ENCODE measurements at regions not wholly inside any gene's neighbourhood (a gene's known extent, or its start where the extent isn't known, plus 50 kb on each side); places are given as distances from the start of the nearest gene placed in this dataset.

DNA sequence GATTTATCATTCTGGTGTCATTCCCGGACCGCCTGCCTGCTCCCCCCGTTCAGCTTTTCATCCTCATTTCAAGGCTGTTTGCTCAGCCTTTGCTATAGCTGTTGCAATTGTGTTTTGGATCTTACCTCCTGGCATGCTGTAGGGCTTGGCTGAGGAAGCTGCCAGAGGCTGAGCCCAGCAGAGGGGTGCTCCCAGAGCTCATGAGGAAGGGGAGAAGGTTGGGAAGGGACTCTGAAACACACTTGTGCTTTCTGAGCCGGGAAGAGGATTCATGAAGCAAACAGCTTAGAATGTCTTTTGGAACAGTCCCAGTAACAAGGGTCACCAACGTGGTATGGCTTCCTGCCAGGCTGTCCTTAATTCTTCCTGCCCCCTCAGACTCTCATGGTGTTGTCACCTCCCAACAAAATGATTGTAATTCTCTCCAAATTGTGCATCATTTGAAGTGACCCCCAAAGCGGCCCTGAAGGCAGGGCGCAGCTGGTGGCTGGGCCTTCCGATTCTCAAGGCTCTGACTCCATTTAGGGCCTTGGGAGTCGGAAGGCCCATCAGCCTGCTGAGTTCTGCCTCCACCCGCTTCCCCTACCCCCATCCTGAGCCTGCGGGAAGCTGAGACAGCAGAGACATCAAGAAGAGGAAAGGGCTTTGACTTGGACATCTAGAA, 111.9 kb upstream of the ARHGAP5 start:
- DNase-seq (ENCODE audit: low read depth, low spot score), result no peak

DNA sequence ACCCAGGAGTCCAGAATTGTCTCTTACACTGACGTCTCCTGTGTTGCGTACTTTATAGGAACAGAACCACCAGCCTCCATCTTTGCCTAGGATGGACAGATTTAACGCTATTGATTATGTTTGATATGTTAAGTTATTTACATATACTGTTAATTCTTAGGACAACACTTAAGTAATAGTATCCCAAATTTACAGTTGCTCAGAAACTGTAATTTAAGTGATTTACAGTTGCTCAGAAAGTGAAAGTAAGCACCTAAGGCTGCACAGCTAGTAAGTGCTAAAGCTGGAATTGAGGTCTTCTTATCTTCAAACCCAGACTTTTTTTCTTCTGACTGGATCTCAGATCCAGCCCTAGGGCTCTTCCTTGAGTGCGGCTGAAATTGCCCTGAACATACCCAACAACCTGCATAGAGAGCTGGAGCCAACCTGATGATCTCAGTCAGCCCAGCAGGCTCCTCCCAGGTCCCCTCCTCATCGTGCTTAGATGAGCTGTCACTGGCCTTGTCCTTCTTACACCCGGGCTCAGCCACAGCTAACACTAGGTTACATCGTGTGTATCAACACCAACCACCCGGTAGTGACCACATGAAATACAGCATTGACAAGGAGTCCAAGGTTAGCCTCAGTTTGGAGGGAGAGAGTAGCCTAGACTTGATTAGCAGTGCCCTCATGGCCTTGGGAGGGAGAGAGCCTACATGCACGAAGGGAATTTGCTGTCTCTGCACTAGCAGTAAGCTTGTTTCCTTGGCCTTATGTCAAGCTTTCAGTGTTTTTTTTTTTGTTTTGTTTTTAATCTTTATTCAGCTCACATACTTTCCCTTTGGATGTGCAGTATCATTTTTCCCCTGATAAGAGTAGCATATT, 111.1 kb upstream of the ARHGAP5 start:
- no peak for DNase-seq (ENCODE audit: low read depth, low spot score)

DNA sequence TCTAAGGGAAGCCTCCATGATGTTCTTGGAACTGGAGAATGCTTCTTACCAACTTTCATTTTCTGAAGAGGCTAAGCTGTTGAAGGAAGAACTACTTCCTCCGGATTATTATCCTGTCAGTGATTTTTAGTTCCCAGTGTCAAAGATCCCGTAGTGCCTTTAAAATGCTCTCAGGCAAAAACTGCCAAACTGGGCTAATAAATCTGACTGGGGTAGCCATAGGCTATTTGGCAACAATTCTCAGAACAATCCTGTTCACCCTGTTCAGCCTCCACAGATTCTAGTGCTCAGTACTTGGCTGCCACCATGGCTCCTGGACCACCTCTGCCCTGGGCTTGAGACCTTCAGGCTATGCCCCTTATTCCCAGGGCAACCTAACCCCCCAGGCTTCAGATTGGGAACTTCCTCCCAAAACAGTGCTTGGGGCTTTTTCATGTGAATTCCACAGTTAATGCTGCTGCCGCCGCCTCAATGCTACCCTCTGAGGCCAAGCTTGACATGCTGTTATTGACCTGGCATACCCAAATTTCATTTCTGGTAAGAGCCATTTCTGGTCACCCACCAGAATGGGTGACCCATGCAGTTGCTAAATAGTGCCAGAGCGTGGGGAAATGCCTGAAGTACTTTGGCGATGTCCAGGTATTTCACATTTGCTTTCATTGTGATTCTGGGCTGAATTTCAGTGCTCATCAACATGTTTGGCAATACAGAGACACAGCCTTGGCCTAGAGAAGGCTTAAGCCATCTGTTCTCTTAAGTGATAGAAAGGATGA, 110.0 kb upstream of the ARHGAP5 start:
- no peak for DNase-seq (ENCODE audit: low read depth, low spot score)

DNA sequence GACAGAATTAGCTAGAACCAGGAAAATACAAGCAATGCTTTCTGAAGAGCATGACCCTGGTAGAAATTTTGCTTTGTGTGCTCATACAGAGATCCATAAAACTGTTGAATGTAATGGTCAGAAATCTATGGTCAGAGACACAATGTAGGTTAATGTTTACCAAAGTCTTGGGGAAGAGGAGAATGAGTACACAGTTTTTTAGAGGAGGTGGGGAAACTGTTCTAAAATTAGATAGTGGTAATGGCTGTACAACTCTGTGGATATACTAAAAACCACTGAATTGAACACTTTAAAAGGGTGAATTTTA, 109.5 kb upstream of the ARHGAP5 start:
- no peak for DNase-seq (ENCODE audit: low read depth, low spot score)

DNA sequence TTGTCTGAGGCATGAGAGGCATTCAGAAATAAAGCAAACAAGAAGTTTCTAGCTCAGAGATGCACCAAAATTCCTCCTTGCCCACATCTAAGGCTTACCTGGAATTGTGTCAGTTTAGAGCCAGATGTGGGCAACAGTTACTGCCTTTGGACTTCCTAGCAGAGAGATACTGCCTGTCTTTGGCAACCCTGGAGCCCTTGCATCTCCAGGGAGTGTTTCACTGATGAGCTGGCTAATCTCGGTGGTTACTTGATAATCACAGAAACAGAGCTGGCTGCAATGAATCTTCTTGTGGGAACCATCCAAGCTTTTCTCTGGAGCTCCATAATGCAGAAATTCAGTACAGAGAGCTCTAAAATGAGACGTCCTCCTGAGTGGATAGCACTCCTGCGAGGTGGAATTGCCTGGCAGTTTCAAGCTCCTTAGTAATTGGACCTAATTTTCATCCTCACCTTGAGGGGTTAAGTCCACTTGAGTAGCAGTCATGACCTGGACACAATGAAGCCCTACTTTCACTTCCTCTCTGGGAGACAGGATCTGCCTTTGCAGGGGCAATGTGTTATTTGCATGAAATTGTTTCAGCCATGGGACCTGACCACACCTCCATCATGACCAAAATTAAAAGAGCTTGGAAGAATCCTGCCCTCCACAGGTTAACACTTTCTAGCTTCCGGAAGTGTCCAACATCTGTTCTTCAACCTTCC, 108.8 kb upstream of the ARHGAP5 start:
- DNase-seq (ENCODE audit: low read depth, low spot score), result no peak

DNA sequence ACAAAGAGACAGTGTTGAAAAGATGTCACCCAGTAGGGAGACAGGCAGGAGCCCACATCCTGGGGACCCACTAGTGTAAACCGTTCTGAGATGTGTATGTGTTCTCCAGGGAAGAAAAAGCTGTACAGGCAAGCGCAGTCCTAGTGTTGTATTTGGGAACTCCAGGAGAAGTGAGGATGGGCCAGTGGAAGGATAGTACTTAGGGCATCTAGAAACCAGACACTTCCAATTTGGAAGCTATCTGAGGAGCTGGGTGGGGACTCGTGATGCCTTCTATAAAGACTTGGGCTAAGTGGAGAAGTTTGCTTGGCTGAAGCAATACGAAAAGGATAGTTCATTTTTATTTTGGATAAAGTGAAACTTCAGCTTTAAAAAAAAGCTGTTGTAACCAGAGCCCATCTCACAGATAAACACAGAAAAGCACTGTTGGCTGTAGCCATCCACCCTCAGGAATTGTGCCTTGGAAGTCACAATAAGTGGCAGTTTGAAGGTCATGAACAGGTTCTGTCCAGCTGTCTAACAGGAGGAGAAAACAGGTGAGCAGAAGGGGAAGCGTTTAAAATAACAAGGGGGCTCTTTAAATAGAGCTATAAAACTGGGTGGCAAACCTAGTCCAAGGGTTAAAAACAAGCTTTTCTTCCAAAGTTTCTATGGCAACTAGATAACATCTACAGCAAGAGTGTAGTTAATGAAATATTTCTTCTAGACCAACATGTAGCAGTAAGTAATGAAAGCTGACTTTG, 108.0 kb upstream of the ARHGAP5 start:
- no peak for DNase-seq (ENCODE audit: low read depth, low spot score)

DNA sequence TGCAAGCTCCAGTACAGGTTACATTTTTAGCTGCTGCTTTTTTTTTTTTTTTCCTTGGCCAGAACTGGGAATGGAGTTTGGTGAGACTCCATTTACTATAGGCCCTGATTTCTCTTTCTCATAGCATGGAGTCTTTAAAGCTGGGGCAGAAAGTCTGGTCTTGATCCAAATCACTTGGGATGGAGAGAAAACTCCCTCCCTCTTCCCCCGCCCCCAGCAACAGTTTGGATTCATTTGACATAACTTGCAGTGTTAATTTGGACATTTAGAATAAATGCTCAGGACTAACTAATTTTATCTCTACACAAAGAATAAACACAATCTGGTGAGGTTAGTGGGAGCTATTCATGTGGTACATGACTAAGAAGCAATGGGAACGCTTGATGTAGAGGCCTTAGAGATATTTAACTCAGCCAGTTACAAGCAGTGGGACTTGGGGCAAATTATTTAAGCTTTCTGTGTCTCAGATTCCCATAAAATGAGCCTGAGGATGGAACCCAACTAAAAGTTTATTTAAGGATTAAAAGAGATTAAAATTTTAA, 107.3 kb upstream of the ARHGAP5 start:
- no peak for DNase-seq (ENCODE audit: low read depth, low spot score)

DNA sequence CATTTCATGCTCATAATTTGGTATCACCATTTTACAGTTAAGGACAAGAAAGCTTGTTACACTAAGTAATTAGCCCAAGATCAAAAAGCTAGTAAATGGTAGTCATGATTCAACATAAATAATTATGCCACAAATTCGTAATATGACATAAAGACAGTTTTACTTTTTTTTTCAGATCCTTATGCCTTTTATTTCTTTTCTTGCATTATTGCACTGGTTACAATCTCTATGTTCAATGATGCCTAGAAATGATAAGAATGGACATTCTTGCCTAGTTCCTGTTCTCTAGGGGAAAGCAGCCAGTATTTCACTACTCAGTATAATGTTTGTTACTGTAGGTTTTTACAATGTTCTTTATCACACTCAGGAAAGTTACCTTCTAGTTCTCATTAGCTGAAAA, 106.4 kb upstream of the ARHGAP5 start:
- DNase-seq (ENCODE audit: low read depth, low spot score), result no peak

DNA sequence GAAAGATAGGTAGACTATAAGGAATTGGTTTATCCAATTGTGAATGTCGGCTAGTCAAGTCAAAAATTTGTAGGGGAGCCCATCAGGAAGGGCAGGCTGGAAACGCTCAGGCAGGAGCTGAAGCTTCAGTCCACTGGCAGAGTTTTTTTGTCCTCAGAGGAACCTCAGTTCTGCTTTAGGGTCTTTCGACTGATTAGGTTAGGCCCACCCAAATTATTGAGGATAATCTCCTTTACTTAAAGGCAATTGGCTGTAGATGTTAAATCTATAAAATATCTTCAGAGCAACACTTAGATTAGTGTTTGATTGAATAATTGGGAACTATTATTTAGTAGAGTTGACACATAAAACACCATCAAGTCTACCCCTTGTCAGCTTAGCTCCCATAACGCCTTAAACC, 105.5 kb upstream of the ARHGAP5 start:
- no peak for DNase-seq (ENCODE audit: low read depth, low spot score)

DNA sequence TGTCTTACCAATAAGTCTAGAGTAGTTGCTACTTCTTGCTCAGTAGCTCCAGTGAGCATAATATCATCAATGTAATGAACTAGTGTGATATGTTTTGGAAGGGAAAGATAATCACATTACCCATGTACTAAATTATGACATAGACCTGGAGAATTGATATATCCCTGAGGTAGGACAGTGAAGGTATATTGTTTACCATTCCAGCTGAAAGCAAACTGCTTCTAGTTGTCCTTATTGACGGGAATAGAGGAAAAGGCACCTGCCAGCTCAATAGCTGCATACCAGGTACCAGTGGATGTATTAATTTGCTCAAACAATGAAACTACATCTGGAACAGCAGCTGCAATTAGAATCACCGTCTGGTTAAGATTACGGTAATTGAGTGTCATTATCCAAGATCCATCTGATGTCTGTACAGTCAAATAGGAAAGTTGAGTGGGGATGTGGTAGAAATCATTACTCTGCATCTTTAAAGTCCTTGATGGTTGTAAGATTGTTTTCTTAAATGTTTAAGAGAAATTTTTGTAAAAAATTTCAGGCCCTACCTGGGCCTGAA, 100.0 kb upstream of the ARHGAP5 start:
- no peak for DNase-seq (ENCODE audit: low read depth, low spot score)

DNA sequence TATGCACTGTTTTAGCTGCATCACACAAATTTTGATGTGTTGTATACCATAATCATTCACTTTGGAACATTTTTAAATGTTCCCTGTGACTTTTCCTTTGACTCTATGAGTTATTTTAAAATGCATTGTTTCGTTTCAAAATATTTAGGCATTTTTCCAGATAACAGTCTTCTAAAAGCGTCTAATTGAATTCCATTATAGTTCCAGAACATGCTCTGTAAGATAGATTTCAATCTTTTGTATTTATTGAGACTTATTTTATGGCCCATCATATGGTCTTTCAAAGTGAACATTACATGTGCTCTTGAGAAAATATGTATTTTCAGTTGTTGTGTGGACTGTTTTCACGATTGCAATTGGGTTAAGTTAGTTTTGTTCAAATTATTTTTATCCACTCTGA, 98.7 kb upstream of the ARHGAP5 start:
- no peak for DNase-seq (ENCODE audit: low read depth, low spot score)

DNA sequence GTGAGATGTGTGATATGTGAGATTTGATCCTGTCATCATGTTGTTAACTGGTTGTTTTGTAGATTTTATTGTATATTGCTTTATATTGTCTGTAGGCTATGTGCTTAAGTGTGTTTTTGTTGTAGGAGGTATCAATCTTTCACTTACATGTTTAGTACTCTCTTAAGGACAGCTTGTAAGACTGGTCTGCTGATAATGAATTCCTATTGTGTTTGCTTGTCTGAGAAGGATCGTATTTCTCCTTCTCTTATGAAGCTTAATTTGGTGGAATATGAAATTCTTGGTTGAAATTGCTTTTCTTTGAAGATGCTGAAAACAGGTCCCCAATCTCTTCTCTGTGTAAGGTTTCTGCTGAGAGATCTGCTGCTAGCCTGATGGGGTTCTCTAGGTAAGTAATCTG, 94.5 kb upstream of the ARHGAP5 start:
- DNase-seq (ENCODE audit: low read depth, low spot score), result no peak

DNA sequence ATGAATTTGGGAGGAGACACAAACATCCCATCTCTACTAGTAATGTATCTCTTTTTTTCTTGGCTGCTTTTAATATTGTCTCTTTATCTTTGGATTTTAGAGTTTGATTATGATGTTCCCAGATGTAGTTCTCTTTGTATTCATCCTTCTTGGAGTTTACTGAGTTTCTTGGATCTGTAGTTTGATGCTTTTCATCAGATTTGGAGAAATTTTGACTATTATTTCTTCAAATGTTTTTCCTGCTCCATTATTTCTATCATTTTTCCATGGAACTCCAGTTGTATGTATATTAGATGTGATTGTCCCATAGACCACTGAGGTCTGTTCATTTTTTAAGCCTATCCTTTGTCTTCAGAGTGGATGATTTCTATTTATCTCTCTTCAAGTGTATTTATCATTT, 90.7 kb upstream of the ARHGAP5 start:
- DNase-seq (ENCODE audit: low read depth, low spot score), result no peak

DNA sequence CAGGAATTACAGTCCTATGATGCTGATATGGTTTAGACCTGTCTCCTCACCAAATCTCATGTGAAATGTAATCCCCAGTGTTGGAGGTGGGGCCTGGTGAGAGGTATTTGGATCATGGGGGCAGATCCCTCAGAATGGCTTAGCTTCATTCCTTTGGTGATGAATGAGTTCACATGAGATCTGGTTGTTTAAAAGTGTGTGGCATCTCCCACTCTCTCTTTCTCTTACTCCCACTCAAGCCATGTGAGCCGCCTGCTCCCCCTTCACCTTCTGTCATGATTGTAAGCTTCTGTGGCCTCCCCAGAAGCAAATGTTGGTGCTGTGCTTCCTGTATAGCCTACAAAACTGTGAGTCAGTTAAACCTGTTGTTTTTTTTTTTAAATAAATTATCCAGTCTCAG, 89.4 kb upstream of the ARHGAP5 start:
- no peak for DNase-seq (ENCODE audit: low read depth, low spot score)

DNA sequence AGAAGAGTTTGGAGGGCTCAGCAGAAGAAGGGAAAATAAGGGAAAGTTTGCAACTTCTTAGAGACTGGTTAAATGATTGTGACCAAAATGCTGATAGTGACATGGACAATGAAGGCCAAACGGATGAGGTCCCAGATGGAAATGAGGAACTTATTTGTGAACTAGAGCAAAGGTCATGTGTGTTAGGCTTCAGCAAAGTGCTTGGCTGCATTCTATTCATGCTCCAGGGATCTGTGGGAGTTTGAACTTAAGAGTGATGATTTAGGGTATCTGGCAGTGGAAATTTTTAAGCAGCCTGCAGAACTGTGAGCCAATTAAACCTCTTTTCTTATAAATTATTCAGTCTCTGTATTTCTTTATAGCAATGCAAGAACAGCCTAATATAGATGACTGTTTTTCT, 88.9 kb upstream of the ARHGAP5 start:
- DNase-seq (ENCODE audit: low read depth, low spot score), result no peak

DNA sequence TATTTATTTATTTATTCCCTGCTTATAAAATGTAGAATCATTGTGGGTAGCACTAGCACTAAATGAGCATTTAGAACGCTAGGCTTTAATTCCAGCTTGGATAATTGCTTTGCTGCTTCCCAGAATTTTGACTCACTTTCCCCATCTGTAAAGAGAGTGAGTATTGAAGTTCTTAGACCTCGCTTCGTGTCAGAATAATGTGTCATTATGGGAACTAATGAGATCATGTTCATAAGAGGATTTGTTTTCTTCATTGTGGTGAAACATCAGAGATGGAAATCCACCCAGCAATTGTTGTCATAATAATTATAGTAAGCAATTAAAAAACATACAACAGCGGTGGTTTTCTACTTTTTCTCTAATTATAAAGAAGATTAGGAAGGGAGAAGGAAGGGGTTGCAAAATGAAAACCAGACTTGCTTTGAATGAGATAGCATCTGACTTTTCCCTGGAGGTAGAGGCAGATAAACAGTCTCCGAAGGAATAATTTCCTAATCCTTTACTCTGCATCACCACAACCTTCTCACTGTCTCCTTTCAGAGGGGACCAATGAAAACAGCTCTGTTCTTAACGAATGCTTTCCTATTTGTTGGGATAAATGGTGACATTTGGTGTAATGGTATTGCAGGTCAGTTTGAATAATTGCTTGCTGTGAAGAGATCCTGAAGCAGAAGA, 86.8 kb upstream of the ARHGAP5 start:
- DNase-seq (ENCODE audit: low read depth, low spot score), result no peak

DNA sequence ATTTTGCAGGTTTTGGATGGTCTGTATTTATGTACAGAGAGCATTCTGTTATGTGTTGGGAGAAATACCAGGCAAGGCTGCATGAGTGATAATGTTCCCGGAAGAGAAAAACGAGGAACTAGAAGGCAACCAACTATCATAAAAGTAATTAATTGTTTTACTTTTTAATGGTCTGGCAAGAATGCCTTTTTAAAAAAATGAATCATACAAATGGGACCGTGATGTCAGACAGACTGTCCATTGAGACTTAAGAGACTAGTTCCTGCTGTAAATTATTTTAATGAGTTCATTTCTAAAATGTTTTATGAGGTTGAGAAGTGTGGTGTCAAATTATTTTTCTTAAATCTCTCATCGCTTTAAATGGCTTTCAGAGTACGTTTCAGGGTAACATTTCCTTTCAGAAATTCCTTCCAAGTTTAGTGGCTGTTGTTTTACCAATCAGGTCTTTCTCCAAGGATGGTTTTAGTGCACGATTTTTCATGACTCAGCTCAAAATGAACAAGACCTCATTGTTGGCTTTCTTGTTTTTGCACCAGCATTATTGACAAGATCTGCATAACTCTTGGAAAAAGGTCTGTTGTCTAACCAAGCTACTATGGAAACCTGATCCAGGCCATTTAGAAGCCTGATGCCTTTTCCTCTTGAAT, 86.1 kb upstream of the ARHGAP5 start:
- DNase-seq (ENCODE audit: low read depth, low spot score), result no peak

DNA sequence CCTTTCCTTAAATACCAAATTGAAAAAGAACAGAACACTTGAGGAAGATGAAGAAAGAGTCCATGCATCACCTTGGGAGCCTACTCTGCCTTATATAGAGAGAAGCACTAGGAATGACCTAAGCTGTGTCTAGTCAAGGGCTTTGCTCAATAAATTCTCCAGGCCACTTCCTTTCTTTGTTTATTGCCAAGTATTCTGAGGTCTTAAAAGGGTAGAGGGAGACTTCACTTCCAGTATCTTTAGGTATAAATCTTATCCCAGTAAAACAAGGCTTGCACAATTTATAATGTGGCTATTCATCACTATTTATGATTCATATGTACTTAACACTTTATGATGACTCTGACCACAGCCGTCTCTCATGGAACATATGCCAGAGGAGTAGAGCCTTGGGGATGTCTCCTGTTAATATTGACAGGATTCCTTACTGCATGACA, 85.1 kb upstream of the ARHGAP5 start:
- DNase-seq (ENCODE audit: low read depth, low spot score), result no peak

DNA sequence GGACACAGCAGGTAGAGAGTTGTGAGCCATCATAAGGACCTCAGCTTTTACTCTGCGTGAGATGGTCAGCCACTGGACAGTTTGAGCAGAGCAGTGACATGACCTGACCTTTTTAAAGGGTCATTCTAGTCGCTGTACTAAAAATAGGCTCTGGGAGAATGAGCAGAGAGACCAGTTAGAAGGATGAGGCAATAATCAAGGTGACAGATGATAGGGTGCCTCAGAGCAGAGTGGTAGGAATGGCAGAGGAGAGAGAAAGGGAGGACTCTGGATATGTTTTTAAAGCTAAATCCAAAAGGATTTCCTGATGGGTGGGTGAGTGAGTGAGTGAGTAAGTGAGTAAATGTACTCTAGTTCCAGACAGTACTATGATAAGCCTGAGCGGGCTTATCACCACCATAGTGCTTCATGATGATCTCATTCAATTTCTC, 83.6 kb upstream of the ARHGAP5 start:
- DNase-seq (ENCODE audit: low read depth, low spot score), result no peak

Measured in activated naive CD8-positive, alpha-beta T cell treated with anti-CD3 and anti-CD28 coated beads, Interleukin-2, amount 50 U/mL, for 16 hours (primary cell).